DND-41 (cell line): ENCODE measurements at regions not wholly inside any gene's neighbourhood (a gene's known extent, or its start where the extent isn't known, plus 50 kb on each side); places are given as distances from the start of the nearest gene placed in this dataset.

Experiments
- ATAC-seq: fragments of 200-7000 bp; cut with Tn5 transposase; 3 replicates; pipeline ENCODE4 v1.9.1; 2021; ENCODE audit warnings: low read depth; ENCODE audit not compliant: insufficient read depth
- DNase-seq: peaks from one replicate; pipeline ENCODE4 v3.0.0-alpha.2; 2020
- H2AFZ ChIP-seq: 2 replicates; pipeline ENCODE4 v1.6.0; 2012; ENCODE audit warnings: low read depth, low read length
- H3K27ac ChIP-seq: 2 replicates; pipeline ENCODE4 v1.5.1; 2012; ENCODE audit warnings: low read length, inconsistent platforms
- H3K27me3 ChIP-seq: fragments of 200-600 bp; sonication (generic); 2 replicates; pipeline ENCODE4 v1.6.0; 2012; ENCODE audit warnings: low read length, mild to moderate bottlenecking, inconsistent platforms; ENCODE audit not compliant: insufficient read depth, poor library complexity
- H3K36me3 ChIP-seq: 2 replicates; pipeline ENCODE4 v1.5.1; 2012; ENCODE audit warnings: low read length, inconsistent platforms; ENCODE audit not compliant: insufficient read depth
- H3K4me1 ChIP-seq: 2 replicates; pipeline ENCODE4 v1.5.1; 2012; ENCODE audit warnings: mild to moderate bottlenecking, low read length; ENCODE audit not compliant: insufficient read depth
- H3K4me2 ChIP-seq: 2 replicates; pipeline ENCODE4 v1.6.0; 2012; ENCODE audit warnings: mild to moderate bottlenecking, moderate library complexity, low read length, inconsistent platforms; ENCODE audit not compliant: insufficient read depth
- H3K4me3 ChIP-seq, 2 experiments: fragments of 200-600 bp in 1 of 2; shearing (Covaris generic) in 1 of 2; 2 replicates each; pipeline ENCODE4 v1.5.1; 2012 to 2016; ENCODE audit warnings: inconsistent platforms in 2 of 2, low read length in 2 of 2, mild to moderate bottlenecking in 2 of 2, low read depth in 1 of 2, moderate library complexity in 1 of 2
- H3K79me2 ChIP-seq: 2 replicates; pipeline ENCODE4 v1.6.0; 2012; ENCODE audit warnings: low read length, inconsistent platforms; ENCODE audit not compliant: insufficient read depth
- H3K9ac ChIP-seq: 2 replicates; pipeline ENCODE4 v1.6.0; 2012; ENCODE audit warnings: low read depth, mild to moderate bottlenecking, inconsistent platforms, low read length, moderate library complexity
- H3K9me3 ChIP-seq: 2 replicates; pipeline ENCODE4 v1.5.1; 2012; ENCODE audit warnings: low read length, moderate library complexity, mild to moderate bottlenecking, inconsistent platforms; ENCODE audit not compliant: insufficient read depth, severe bottlenecking
- H4K20me1 ChIP-seq: 2 replicates; pipeline ENCODE4 v1.6.0; 2012; ENCODE audit warnings: low read length; ENCODE audit not compliant: insufficient read depth
- CTCF ChIP-seq: IDR thresholded peaks from 2 replicates; pipeline ENCODE4 v1.5.1; 2012; ENCODE audit warnings: borderline replicate concordance, low read length, moderate library complexity, mild to moderate bottlenecking; ENCODE audit not compliant: poor library complexity, severe bottlenecking; ENCODE audit errors: extremely low read depth
- EZH2 ChIP-seq: IDR thresholded peaks from 3 replicates; pipeline ENCODE4 v1.6.1; 2012; ENCODE audit warnings: borderline replicate concordance, low read depth, mild to moderate bottlenecking, moderate library complexity, low read length, inconsistent platforms; ENCODE audit not compliant: severe bottlenecking

- Histone ChIP-seq H3K4me1 (no peaks in the 10 kb centered on the region), H3K4me3 (no peak overlapping the region)
- no peak for TF ChIP-seq CTCF
- TF ChIP-seq EZH2 = no peak
Observed at GRCh38 chr7:81624650-81625631, 144.9 kb downstream of the HGF start.

GRCh38 chr7:81624021-81624592 lies 145.7 kb downstream of the HGF start:
- DNase-seq = no peak
- ATAC-seq = no peak
- H3K9me3 ChIP-seq = no peaks in the 10 kb centered on the region
- no peaks in the 10 kb centered on the region for H3K36me3 ChIP-seq
- no peak overlapping the region for H3K4me3 ChIP-seq
- TF ChIP-seq EZH2 (no peak), CTCF (no peak)
- H3K27me3 ChIP-seq = no peaks in the 10 kb centered on the region
- no peak overlapping the region for H3K27ac ChIP-seq
- H4K20me1 ChIP-seq = no peaks in the 10 kb centered on the region
- H3K9ac ChIP-seq = no peak overlapping the region
- no peak overlapping the region for H3K4me2 ChIP-seq
- no peaks in the 10 kb centered on the region for H3K79me2 ChIP-seq
- H3K4me1 ChIP-seq = no peaks in the 10 kb centered on the region
- no peak overlapping the region for H2AFZ ChIP-seq

More at GRCh38 chr7:81624650-81625631, 144.9 kb downstream of the HGF start:
- H3K27me3 ChIP-seq = no peaks in the 10 kb centered on the region
- no peaks in the 10 kb centered on the region for H4K20me1 ChIP-seq
- no peak for DNase-seq
- no peak overlapping the region for H3K4me2 ChIP-seq
- no peaks in the 10 kb centered on the region for H3K9me3 ChIP-seq
- H3K27ac ChIP-seq = no peak overlapping the region
- H3K36me3 ChIP-seq = no peaks in the 10 kb centered on the region
- H2AFZ ChIP-seq = no peak overlapping the region
- H3K79me2 ChIP-seq = no peaks in the 10 kb centered on the region
- no peak for ATAC-seq
- H3K9ac ChIP-seq = no peak overlapping the region

- H3K4me2 ChIP-seq = no peak overlapping the region
- no peaks in the 10 kb centered on the region for H3K4me1 ChIP-seq
- H3K27ac ChIP-seq = no peak overlapping the region
- H3K79me2 ChIP-seq = no peaks in the 10 kb centered on the region
- TF ChIP-seq CTCF = no peak
- no peak for TF ChIP-seq EZH2
- H3K36me3 ChIP-seq = no peaks in the 10 kb centered on the region
- no peaks in the 10 kb centered on the region for H3K27me3 ChIP-seq
- H3K9me3 ChIP-seq = no peaks in the 10 kb centered on the region
- ATAC-seq (no peak), DNase-seq (no peak)
- no peak overlapping the region for H3K9ac ChIP-seq
- no peak overlapping the region for H3K4me3 ChIP-seq
- H4K20me1 ChIP-seq = no peaks in the 10 kb centered on the region
- H2AFZ ChIP-seq = no peak overlapping the region
Observed at GRCh38 chr7:81623251-81623855, 146.5 kb downstream of the HGF start.
